GM18507 (cell line): ENCODE measurements at regions not wholly inside any gene's neighbourhood (a gene's known extent, or its start where the extent isn't known, plus 50 kb on each side); places are given as distances from the start of the nearest gene placed in this dataset.
"Not testable (repeated sequence)": the region's sequence is repeated elsewhere in the genome, so short reads cannot be mapped to it uniquely, and the experiment has no call there.

Experiments
- DNase-seq: peaks from one replicate; pipeline ENCODE4 v3.0.0; 2011; ENCODE audit warnings: low read depth; ENCODE audit not compliant: insufficient read length; ENCODE audit errors: extremely low spot score
- FAIRE-seq: peaks from 2 replicates; lab custom pipeline; 2011; peaks lifted over from hg19 to GRCh38; lab: Jason Lieb, UNC

GRCh38 chr5:40195574-40195973 lies 484.1 kb upstream of the PTGER4 start:
- FAIRE-seq, DNase-seq: not testable (repeated sequence)

DNA sequence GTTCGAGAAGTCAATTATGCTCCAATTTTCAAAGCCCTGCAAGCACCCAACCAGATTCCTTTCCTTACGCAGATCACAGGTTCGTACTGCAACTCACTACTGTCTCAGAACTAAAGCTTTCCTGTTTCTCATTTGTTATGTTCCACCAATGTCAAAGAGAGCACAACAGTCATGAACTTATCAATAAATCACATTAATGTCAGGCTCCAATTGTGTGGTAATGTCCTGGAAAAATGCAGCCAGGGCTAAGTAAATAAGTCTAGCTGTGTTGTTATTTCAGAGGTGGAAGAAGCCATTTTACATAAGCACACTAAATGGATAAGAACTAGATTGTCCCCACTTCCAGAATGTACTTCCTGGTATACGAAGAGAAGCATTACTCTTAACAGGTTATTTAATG lies 488.6 kb upstream of the PTGER4 start:
- DNase-seq: no peak
- no peak for FAIRE-seq

DNA sequence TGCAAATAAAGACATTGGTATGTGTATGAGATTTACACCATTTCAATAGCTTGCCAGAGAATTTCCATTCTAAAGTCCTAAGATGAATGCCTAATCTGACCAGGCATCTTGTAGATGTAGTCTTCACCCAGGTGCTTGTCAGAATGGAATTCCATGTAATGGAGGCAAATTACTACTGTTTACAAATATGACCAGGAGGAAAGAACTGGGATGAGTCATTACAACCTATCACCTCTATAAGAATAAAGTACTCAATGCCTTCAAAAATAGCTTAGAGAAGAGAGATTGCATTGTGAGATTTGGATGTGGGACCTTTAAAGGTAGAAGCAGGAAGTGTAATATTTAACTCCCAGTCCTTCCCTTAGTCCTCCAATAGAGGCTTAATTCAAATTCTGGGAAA lies 507.0 kb upstream of the PTGER4 start:
- no peak for DNase-seq

DNA sequence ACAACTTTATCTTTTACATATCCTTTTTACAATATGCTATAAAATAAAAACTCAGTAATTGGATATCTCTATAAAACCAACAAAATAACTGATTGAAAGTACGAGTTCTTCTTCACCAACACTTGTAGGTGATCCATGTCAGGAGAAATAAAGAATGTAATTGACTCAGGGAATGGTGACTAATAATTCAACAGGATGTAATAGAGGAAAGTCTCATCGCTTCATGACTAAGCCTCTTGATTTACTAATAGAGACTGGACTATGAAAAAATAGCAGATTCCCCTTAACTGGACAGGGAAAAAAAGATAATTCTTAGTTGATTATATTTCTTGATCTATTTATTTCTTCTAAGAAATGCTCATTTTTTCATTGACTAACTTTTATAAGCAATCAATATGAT lies 507.7 kb upstream of the PTGER4 start:
- no peak for FAIRE-seq
- no peak for DNase-seq

More for the DNA sequence above, 507.0 kb upstream of the PTGER4 start:
- FAIRE-seq: no peak

DNA sequence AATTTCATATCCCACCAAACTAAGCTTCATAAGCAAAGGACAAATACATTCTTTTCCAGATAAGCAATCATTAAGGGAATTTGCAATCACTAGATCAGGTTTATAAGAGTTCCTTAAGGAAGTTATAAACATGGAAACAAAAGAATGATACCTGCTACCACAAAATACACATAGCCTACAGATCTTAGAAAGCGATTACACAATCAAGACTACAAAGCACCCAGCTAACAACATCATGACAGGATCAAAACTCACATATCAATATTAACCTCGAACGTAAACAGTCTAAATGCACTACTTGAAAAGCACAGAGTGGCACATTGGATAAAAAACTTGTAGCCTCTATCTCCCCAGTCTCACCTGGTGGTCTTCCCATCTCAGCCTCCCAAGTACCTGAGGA lies 512.4 kb upstream of the PTGER4 start:
- no peak for FAIRE-seq
- DNase-seq: no peak

DNA sequence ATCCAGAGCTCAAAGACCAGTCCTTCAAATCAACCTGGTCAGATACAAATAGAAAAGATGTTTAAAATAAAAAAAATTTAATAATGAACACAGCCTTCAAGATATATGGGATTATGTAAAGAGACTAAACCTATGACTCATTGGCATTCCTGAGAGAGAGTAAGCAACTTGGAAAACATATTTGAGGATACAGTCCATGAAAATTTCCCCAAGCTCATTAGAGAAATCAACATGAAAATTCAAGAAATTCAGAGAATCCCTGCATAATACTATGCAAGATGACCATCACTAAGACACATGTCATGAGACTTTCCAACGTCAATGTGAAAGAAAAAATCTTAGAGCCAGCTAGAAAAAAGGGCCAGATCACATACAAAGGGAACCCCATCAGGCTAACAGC lies 512.9 kb upstream of the PTGER4 start:
- no peak for DNase-seq
- FAIRE-seq: no peak

GRCh38 chr5:40165789-40166728 lies 513.7 kb upstream of the PTGER4 start:
- DNase-seq: no peak

GRCh38 chr5:40165106-40165788 lies 514.5 kb upstream of the PTGER4 start:
- DNase-seq (no peak), FAIRE-seq (no peak)

More at GRCh38 chr5:40165789-40166728, 513.7 kb upstream of the PTGER4 start:
- FAIRE-seq: no peak

- no peak for FAIRE-seq
- no peak for DNase-seq
These were observed 519.3 kb upstream of the PTGER4 start for GRCh38 chr5:40160435-40160834.

GRCh38 chr5:40154194-40154593 lies 525.5 kb upstream of the PTGER4 start:
- DNase-seq: no peak
- FAIRE-seq: no peak

- no peak for FAIRE-seq
- DNase-seq: no peak
These were observed 528.8 kb upstream of the PTGER4 start for GRCh38 chr5:40150896-40151295.

DNA sequence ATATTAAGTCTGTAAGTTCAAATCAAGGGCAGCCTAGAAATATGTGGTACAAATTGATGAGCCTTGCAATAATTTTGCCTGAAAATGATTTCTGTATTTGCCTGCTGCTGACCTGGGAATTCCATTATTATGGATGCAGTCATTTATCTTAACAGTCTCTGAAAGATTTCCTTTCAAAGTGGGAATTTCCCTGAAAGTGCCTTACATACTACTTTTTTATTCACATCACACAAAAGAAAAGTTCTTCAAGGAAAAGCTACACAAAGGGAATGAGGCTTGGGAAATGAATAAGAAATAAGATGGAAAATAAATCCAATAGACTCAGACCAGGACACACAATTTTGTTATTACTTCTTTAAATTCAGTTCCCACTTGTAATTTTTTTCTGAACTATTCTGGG lies 537.8 kb upstream of the PTGER4 start:
- DNase-seq: no peak
- no peak for FAIRE-seq

- DNase-seq (no peak), FAIRE-seq (no peak)
These were observed 538.3 kb upstream of the PTGER4 start for GRCh38 chr5:40141418-40141817.

- DNase-seq (no peak), FAIRE-seq (no peak)
These were observed 542.5 kb upstream of the PTGER4 start for GRCh38 chr5:40137223-40137622.

GRCh38 chr5:40134883-40135520 lies 544.7 kb upstream of the PTGER4 start:
- FAIRE-seq (no peak), DNase-seq (no peak)

- no peak for DNase-seq
- no peak for FAIRE-seq
These were observed 555.3 kb upstream of the PTGER4 start for GRCh38 chr5:40124367-40124766.

DNA sequence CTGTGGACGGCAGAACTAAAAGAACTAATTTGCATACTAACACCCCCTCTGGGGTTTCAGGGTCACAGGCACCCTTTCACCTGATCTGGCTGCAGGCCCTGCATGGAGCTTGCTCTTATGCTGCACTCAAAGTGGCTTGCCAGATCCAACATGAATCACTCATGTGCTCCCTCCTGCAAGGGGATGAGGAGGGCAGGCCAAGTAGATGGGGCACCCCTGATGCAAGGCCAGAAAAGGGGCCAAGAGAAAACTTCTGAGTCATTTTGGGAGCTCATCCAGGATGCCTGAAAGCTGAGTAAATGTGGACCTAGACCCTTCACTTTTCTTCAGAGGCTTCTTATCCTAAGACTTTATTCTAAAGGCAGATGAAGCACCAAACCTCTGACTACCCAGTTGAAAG lies 558.5 kb upstream of the PTGER4 start:
- no peak for DNase-seq
- no peak for FAIRE-seq

DNA sequence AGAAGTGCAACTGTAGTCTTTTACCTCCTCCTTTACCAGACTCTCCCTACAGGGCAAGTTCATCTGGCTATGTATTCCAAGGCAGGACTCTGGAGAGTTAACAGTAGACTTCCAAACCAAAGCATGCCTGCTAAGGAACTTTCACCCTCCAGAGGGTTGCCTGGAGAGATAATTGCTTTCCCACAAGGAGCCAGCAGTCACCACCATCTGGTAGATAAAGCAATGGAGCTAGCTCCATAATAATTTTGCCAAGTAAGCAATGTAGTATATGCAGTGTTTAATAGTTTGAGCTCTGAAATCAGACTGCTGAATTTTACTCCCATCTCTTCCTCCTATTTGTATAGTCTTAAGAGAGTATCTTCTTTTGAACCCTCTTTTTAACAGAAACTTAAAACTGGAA lies 566.8 kb upstream of the PTGER4 start:
- DNase-seq (no peak), FAIRE-seq (no peak)

DNA sequence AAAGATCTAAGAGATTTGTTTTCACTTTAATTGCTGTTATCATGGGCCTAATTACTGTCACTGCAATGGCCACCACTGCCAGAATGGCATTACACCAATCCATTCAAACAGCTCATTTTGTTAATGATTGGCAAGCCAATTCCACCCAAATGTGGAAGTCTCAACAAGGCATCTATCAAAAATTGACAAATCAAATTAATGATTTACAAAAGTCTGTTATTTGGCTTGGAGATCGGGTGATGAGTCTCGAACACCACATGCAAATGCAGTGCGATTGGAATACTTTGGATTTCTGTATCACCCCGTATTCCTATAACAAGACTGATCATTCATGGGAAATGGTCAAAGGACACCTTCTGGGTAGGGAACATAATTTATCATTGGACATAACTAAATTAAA lies 568.7 kb upstream of the PTGER4 start:
- DNase-seq, FAIRE-seq: not testable (repeated sequence)

GRCh38 chr5:40108764-40109390 lies 570.8 kb upstream of the PTGER4 start:
- FAIRE-seq, DNase-seq: not testable (repeated sequence)
